ENCODE measurements at regions not wholly inside any gene's neighbourhood (a gene's known extent, or its start where the extent isn't known, plus 50 kb on each side); places are given as distances from the start of the nearest gene placed in this dataset.

DNA sequence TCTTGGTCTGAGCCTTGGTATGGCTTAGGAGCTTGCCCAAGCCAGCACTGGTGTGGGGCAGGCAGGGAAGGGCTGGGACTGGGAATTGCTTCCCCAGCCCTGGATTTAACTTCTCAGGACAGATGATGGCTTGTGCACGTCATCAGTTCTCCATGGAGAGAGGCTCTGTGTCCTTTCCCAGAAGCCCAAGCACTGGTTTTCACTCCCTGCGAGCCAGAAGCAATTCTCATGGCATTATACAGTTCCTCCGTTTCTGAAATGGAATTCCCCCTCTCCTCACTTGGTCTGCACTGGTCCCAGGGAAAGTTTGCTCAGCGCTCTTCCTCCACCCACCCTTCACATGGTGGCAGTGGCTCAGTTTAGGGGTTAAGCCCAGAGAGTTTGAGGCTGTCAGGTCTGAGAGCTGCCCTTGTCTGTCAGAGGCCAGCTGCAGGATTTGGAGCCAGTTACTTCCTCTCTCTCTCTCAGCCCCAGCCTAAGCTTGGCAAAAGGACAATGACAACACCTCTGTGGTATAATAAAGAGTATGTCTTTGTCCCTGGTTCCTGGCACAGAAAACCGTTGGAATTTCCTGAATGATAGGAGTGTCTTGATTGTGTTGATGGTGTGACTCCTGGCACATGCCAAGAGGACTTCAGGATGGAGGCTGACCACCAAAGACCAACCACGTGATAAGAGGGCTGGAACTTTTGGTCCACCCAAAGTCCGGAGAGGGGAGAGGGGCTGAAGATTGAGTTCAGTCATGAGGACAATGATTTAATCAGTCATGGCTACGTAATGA, 219.6 kb upstream of the TNRC6C start:
- Histone ChIP-seq H3K4me1 (peaks cover 4 to 56% of the 10 kb centered on the region in 2 donors), H3K9me3 (no peaks in the 10 kb centered on the region), H3K27ac (peak overlapping the region; percentile 89 to 92), H3K36me3 (no peaks in the 10 kb centered on the region), H3K4me3 (no peak overlapping the region), H3K27me3 (no peaks in the 10 kb centered on the region)
- DNase-seq (ENCODE audit: low spot score): peak; percentile 82
- TF ChIP-seq, protein P1, sequence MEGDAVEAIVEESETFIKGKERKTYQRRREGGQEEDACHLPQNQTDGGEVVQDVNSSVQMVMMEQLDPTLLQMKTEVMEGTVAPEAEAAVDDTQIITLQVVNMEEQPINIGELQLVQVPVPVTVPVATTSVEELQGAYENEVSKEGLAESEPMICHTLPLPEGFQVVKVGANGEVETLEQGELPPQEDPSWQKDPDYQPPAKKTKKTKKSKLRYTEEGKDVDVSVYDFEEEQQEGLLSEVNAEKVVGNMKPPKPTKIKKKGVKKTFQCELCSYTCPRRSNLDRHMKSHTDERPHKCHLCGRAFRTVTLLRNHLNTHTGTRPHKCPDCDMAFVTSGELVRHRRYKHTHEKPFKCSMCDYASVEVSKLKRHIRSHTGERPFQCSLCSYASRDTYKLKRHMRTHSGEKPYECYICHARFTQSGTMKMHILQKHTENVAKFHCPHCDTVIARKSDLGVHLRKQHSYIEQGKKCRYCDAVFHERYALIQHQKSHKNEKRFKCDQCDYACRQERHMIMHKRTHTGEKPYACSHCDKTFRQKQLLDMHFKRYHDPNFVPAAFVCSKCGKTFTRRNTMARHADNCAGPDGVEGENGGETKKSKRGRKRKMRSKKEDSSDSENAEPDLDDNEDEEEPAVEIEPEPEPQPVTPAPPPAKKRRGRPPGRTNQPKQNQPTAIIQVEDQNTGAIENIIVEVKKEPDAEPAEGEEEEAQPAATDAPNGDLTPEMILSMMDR (IDR thresholded peaks at IDR 0.05): no peak

DNA sequence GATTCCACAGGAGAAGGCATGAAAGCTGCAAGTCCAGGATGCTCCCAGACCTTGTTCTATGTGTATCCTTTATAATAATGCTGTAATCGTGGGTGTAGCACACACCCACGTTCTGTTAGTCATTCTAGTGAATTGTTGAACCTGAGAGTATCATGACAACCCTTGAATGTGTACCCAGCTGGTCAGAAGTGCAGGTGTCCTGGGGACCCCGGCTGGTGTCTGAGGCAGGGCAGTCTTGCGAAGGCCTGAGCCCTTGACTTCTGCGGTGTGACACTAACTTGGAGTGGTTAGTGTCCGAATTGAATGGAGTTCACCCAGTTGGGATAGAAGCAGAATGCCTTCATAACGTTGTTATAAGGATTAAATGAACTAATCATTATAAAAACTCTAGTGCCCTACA, 218.0 kb upstream of the TNRC6C start:
- Histone ChIP-seq H3K36me3 (no peaks in the 10 kb centered on the region), H3K27ac (no peak overlapping the region), H3K4me3 (no peak overlapping the region), H3K9me3 (no peaks in the 10 kb centered on the region), H3K27me3 (no peaks in the 10 kb centered on the region), H3K4me1 (peaks cover 0 to 41% of the 10 kb centered on the region in 2 donors)
- TF ChIP-seq, protein P1 (IDR thresholded peaks at IDR 0.05): no peak
- no peak for DNase-seq (ENCODE audit: low spot score)

DNA sequence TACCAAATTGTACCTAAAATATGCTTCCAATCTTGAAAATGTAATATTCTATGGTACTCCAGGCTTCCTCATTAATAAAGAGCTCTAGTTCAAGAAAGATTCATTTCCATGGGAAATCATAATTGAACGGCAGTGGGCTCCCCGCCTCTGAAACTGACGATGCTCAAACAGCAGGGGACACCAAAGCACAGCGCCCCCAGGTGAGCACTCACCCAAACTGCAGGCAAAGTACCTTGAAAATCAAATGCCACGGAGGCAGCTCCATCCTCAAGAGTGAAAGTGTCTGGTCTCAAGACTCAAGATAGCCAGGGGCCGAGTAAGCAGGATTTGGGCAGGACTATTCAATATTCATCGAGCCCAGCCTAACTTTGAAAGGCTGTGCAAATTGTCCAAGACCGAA, 217.4 kb upstream of the TNRC6C start:
- H3K27me3 ChIP-seq: no peaks in the 10 kb centered on the region
- no peak overlapping the region for H3K4me3 ChIP-seq
- no peak for DNase-seq (ENCODE audit: low spot score)
- H3K4me1 ChIP-seq: peaks cover 0 to 34% of the 10 kb centered on the region in 2 donors
- H3K36me3 ChIP-seq: no peaks in the 10 kb centered on the region
- H3K9me3 ChIP-seq: no peaks in the 10 kb centered on the region
- TF ChIP-seq, protein P1 (IDR thresholded peaks at IDR 0.05): no peak
- H3K27ac ChIP-seq: no peak overlapping the region

DNA sequence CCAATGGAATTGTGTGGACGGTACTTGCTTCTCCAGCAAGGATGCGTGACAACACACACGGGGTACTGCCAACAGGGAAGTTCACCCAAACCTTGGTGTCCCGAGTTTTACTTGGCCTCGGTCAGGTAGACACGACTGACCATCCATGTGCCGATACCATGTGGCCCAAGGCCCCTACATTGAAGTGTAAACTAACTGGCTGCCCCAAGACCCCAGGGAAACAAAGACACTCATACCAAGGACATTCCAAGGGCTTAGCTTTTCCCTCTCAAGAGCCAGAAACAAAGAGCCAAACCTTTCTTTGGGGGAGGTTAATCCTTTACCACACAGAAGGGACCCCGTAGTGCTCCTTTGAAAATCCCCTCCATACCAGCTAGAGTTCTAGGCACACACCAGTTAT, 215.9 kb upstream of the TNRC6C start:
- H3K36me3 ChIP-seq: no peaks in the 10 kb centered on the region
- DNase-seq (ENCODE audit: low spot score): no peak
- no peak overlapping the region for H3K4me3 ChIP-seq
- peaks cover 0 to 21% of the 10 kb centered on the region in 2 donors for H3K4me1 ChIP-seq
- no peaks in the 10 kb centered on the region for H3K9me3 ChIP-seq
- TF ChIP-seq, protein P1 (IDR thresholded peaks at IDR 0.05): no peak
- H3K27me3 ChIP-seq: no peaks in the 10 kb centered on the region
- no peak overlapping the region for H3K27ac ChIP-seq

DNA sequence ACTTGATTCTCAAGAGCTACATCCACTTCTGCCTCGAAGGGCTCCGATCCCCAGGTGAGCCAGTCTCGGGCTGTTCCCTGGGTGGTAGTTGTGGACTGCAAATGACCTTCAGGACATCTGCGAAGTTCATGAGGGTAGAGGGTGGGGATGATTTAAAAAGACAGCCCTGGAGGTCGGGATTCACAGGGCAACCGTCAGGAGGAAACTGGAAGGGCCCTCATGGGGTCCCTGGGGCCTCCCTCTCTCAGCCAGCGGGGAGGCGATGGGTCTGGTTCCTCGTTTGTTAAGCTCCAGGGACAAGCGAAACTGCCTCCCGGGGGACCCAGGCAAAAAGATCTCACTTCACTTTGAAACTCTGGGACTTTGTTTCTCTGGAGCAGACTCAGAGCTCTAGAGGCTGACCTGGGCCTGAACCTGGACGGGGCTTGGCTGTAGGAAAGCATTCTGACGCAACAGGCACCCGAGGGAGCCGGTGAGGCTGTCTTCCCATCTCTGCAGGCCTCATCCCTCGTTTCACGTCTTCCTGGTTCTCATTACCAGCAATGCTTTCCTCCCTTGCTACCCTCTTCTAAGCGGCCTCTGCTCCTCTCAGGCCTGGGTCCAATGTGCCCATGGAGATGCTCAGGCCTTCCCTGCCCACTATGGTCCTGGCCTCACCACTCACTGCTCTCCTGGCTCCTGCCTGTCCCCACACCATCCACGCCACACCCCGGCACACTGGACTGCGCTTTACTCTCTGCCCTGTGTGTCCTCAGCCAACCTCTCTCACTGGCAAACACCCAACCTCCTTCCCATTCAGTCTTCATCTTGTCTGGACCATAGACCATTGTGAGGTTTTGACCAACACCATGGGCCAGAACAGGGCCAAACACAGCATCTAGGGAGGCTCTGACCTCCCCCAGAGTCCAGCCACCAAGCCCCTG, 214.2 kb upstream of the TNRC6C start:
- no peak overlapping the region for H3K4me3 ChIP-seq
- H3K4me1 ChIP-seq: peaks cover 0 to 4% of the 10 kb centered on the region in 2 donors
- H3K27ac ChIP-seq: no peak overlapping the region
- no peaks in the 10 kb centered on the region for H3K9me3 ChIP-seq
- H3K36me3 ChIP-seq: no peaks in the 10 kb centered on the region
- DNase-seq (ENCODE audit: low spot score): no peak
- TF ChIP-seq, protein P1 (IDR thresholded peaks at IDR 0.05): no peak
- no peaks in the 10 kb centered on the region for H3K27me3 ChIP-seq

Data from right atrium auricular region (tissue), 2 donors.